ENCODE measurements at regions not wholly inside any gene's neighbourhood (a gene's known extent, or its start where the extent isn't known, plus 50 kb on each side); places are given as distances from the start of the nearest gene placed in this dataset.

DNA sequence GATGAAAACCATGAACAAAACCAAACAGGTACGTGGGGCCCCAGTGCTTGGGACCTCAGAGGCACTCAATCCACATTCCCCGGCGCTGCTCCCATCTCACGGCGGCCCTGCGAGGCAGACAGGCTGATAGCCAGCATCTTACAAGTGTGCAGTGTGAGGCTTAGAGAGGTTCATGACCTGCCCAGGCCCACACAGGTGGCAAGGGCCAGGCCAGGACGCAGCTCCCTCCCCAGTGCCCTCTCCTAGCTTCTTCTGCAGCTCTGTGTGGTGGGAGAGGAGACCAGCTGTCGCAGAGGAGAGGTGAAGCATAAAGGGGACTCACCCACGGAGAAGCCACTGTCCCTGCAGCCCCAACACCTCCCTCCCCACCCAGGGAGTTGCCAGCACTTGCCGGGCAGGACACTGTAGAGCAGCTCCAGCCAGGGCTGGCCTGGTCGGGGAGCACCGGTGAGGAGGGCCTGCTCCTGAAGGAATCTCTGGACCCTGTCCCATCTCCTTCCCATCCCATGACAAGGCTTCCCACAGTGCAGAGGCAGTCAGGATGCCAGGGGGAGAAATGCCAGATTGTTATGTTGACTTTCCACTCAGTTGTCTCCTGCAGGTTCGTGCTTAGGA lies 92.4 kb upstream of the TMEM45B start:
- no peak for TF ChIP-seq CTCF (conservative IDR thresholded peaks at IDR 0.05)
- no peak overlapping the region for H3K27ac ChIP-seq

DNA sequence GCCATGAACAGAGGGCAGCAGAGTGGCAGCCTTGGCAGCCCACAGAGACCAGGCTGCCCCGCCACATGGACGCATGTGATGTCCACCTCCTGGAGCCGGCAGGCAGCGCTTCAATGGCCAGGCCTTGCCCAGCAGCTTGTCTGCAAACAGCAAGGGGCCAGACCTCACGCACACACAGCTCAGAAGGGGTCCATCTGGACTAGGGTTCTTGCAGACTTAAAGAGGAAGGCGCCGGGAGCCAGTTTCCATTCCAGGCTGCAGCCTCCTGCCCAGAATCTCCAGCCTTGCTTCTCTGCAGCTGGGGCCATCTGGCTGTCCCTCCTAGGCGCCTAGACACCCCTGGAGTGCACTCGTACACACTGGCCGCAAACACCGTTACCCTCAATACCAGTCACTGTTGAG lies 91.9 kb upstream of the TMEM45B start:
- no peak overlapping the region for H3K27ac ChIP-seq
- TF ChIP-seq CTCF (conservative IDR thresholded peaks at IDR 0.05): no peak

DNA sequence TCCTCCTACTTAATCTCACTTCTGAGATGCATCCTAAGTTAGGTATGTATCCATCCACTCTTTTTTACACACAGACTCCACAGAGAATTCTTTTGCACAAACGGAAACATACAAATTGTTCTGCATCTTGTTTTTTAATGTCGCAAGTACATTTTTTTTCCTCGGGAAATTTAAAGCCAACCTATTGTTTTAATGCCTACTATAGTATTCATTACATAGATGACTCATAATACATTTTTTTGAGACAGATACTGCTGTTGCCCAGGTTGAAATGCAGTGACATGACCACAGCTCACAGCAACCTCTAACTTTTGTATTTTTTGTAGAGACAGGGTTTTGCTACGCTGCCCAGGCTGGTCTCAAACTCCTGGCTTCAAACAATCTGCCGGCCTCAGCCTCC lies 90.8 kb upstream of the TMEM45B start:
- TF ChIP-seq CTCF (conservative IDR thresholded peaks at IDR 0.05): no peak
- no peak overlapping the region for H3K27ac ChIP-seq

DNA sequence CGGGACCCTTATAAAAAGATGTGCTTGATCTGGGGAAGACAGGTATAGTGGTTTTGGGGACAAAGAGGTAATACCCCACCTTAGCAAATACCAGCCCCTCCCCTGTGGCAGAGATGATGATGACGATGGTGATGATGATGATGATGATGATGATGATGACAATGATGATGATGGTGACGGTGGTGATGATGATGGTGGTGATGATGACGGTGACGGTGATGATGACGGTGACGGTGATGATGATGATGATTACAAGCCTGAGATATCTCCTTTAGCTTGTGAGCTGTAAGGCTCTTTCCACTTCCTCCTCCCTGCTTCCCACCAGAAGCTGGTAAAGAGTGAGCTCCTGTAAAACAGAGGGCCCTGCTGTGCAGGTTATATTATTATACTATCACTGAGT lies 89.5 kb upstream of the TMEM45B start:
- no peak overlapping the region for H3K27ac ChIP-seq
- TF ChIP-seq CTCF (conservative IDR thresholded peaks at IDR 0.05): no peak

DNA sequence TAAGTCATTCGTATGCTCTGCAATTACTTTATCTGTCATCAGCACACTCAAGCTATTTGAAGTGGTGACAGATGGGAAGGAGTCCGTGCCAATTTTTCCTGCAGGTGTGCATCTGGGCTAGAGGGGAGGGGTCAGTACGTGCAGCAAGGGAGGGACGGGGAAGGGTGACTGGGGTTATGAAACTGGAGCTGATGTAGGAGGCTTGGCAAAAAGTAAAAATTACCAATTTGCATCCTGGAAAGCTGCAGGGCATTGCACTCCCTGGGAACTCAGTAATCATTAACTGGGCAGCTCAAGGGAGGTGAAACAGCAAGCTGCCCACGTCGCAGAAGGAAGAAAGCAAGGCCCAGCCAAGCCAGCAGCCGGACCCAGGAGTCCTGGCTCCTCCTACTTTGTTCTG lies 87.1 kb upstream of the TMEM45B start:
- peak overlapping the region; percentile 64 for H3K27ac ChIP-seq

DNA sequence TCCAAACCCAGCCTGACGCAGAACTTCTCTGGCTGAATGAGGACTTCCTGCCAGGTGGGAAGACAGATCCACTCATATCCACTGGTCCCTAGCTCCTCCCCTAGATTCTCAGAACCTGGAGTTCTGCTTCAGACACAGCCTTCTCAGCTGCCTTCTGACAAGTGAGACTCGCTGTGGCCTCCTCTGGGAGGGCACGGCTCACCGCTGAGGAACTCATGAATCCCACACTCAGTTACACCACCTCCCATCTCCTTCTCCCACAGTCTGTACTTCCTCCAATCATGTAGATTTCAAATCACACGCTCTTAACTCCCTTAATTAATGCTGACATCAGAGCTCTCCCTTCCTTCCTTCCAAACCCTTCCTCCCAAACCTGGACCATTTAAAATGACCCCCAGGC lies 86.4 kb upstream of the TMEM45B start:
- H3K27ac ChIP-seq: peak overlapping the region; percentile 64
- no peak for TF ChIP-seq CTCF (conservative IDR thresholded peaks at IDR 0.05)

More for the DNA sequence above, 87.1 kb upstream of the TMEM45B start:
- no peak for TF ChIP-seq CTCF (conservative IDR thresholded peaks at IDR 0.05)

GRCh38 chr11:129729823-129730222 lies 85.8 kb upstream of the TMEM45B start:
- H3K27ac ChIP-seq: no peak overlapping the region
- TF ChIP-seq CTCF (conservative IDR thresholded peaks at IDR 0.05): no peak

Measured in VCaP (cell line).